IMR-90 (cell line): ENCODE measurements at regions not wholly inside any gene's neighbourhood (a gene's known extent, or its start where the extent isn't known, plus 50 kb on each side); places are given as distances from the start of the nearest gene placed in this dataset.

ENCODE experiments used
- ATAC-seq: fragments of 200-7000 bp; cut with Tn5 transposase; 2 replicates; pipeline ENCODE4 v1.9.1; 2020; ENCODE audit warnings: low read depth, mild to moderate bottlenecking, moderate library complexity
- BruUV-seq: library from RNA; stranded (reverse); fragments of 400-500 nt; replicated peaks from 2 replicates; lab custom pipeline; 2021; lab: Mats Ljungman, UMichigan
- CTCF ChIA-PET: fragments of 300-600 bp; formaldehyde crosslinking; extraction: SDS; loops from one replicate; lab custom pipeline; 2021; ENCODE audit warnings: antibody characterized with exemption; lab: Yijun Ruan, JAX
- POLR2A ChIA-PET: fragments of 300-600 bp; sonication (Branson Sonifier 250); formaldehyde crosslinking; loops from one replicate; lab custom pipeline; 2022; ENCODE audit warnings: antibody characterized with exemption; ENCODE audit not compliant: unreplicated experiment; lab: Charles Lee
- DNase-seq: peaks from one replicate; pipeline ENCODE4 v3.0.0; 2013
- H2AFZ ChIP-seq: replicated peaks from 2 replicates; pipeline ENCODE3; 2013; ENCODE audit warnings: low read length, mild to moderate bottlenecking; ENCODE audit not compliant: poor library complexity
- H2AK5ac ChIP-seq: 2 replicates; pipeline ENCODE4 v1.6.1; 2013; ENCODE audit warnings: low read depth, low read length, inconsistent platforms
- H2AK9ac ChIP-seq: replicated peaks from 2 replicates; pipeline ENCODE3; 2013; ENCODE audit warnings: mild to moderate bottlenecking, low read depth, low read length, moderate library complexity; ENCODE audit not compliant: poor library complexity
- H2BK120ac ChIP-seq: 2 replicates; pipeline ENCODE4 v1.6.1; 2013; ENCODE audit warnings: low read depth, low read length, inconsistent platforms
- H2BK15ac ChIP-seq: 3 replicates; pipeline ENCODE4 v1.6.1; 2013; ENCODE audit warnings: low read depth, low read length, inconsistent platforms
- H2BK20ac ChIP-seq: 2 replicates; pipeline ENCODE4 v1.6.1; 2013; ENCODE audit warnings: low read depth, mild to moderate bottlenecking, inconsistent platforms, low read length, moderate library complexity
- H2BK5ac ChIP-seq: 2 replicates; pipeline ENCODE4 v1.6.1; 2013; ENCODE audit warnings: mild to moderate bottlenecking, low read depth, low read length, inconsistent platforms; ENCODE audit not compliant: poor library complexity, severe bottlenecking
- H3K14ac ChIP-seq: replicated peaks from 2 replicates; pipeline ENCODE4 v1.6.1; 2013; ENCODE audit warnings: low read depth, low read length, inconsistent platforms
- H3K18ac ChIP-seq: 2 replicates; pipeline ENCODE4 v1.6.1; 2013; ENCODE audit warnings: low read depth, low read length, control low read depth
- H3K23ac ChIP-seq: 2 replicates; pipeline ENCODE4 v1.6.1; 2013; ENCODE audit warnings: low read depth, low read length, inconsistent platforms
- H3K27ac ChIP-seq: 2 replicates; pipeline ENCODE4 v1.5.1; 2013; ENCODE audit warnings: mild to moderate bottlenecking, control low read depth, low read length; ENCODE audit not compliant: insufficient read depth
- H3K27me3 ChIP-seq: 2 replicates; pipeline ENCODE4 v1.6.1; 2013; ENCODE audit warnings: low read length; ENCODE audit not compliant: control insufficient read depth, insufficient read depth
- H3K36me3 ChIP-seq: 2 replicates; pipeline ENCODE4 v1.6.1; 2013; ENCODE audit warnings: low read length, mixed read lengths; ENCODE audit not compliant: control insufficient read depth, insufficient read depth
- H3K4ac ChIP-seq: 2 replicates; pipeline ENCODE4 v1.6.1; 2013; ENCODE audit warnings: low read depth, low read length, inconsistent platforms
- H3K4me1 ChIP-seq: 2 replicates; pipeline ENCODE4 v1.6.1; 2013; ENCODE audit warnings: low read length, mixed read lengths; ENCODE audit not compliant: control insufficient read depth, insufficient read depth
- H3K4me2 ChIP-seq: 2 replicates; pipeline ENCODE4 v1.6.1; 2013; ENCODE audit warnings: low read depth, mild to moderate bottlenecking, control low read depth, low read length, moderate library complexity
- H3K4me3 ChIP-seq: 2 replicates; pipeline ENCODE4 v1.5.1; 2013; ENCODE audit warnings: low read depth, mild to moderate bottlenecking, control low read depth, low read length, moderate library complexity; ENCODE audit not compliant: insufficient read depth
- H3K56ac ChIP-seq: 2 replicates; pipeline ENCODE4 v1.6.1; 2013; ENCODE audit warnings: low read length, inconsistent platforms; ENCODE audit not compliant: insufficient read depth; ENCODE audit errors: extremely low read depth
- H3K79me1 ChIP-seq, 2 experiments: 2 replicates each; pipeline ENCODE4 v1.6.1; 2013; ENCODE audit warnings: low read length in 2 of 2, inconsistent platforms in 1 of 2, low read depth in 1 of 2
- H3K9ac ChIP-seq: 2 replicates; pipeline ENCODE4 v1.6.1; 2013; ENCODE audit warnings: low read depth, low read length, control low read depth
- H3K9me1 ChIP-seq: 2 replicates; pipeline ENCODE4 v1.6.1; 2013; ENCODE audit warnings: low read length, inconsistent platforms; ENCODE audit not compliant: insufficient read depth
- H3K9me3 ChIP-seq: 2 replicates; pipeline ENCODE4 v1.6.1; 2013; ENCODE audit warnings: low read length; ENCODE audit not compliant: control insufficient read depth, insufficient read depth
- H4K20me1 ChIP-seq: 2 replicates; pipeline ENCODE4 v1.6.1; 2013; ENCODE audit warnings: low read length, inconsistent platforms; ENCODE audit not compliant: insufficient read depth
- H4K5ac ChIP-seq: 2 replicates; pipeline ENCODE4 v1.6.1; 2013; ENCODE audit warnings: mild to moderate bottlenecking, low read depth, low read length, control low read depth
- H4K8ac ChIP-seq, 2 experiments: 2 replicates each; pipeline ENCODE4 v1.6.1; 2013; ENCODE audit warnings: low read depth in 2 of 2, low read length in 2 of 2, control low read depth in 1 of 2, inconsistent platforms in 1 of 2
- H4K91ac ChIP-seq: 2 replicates; pipeline ENCODE4 v1.6.1; 2013; ENCODE audit warnings: low read depth, low read length, inconsistent platforms; ENCODE audit not compliant: insufficient read depth
- CEBPB ChIP-seq: IDR thresholded peaks from 2 replicates; pipeline ENCODE4 v1.6.1; 2012; ENCODE audit warnings: low read depth, low read length, improper control_type of control experiment
- MXI1 ChIP-seq: IDR thresholded peaks from 2 replicates; pipeline ENCODE4 v1.6.1; 2012; ENCODE audit warnings: low read depth, mild to moderate bottlenecking, low read length, moderate library complexity, borderline replicate concordance
- RFX5 ChIP-seq: IDR thresholded peaks from 2 replicates; pipeline ENCODE4 v1.8.0; 2012; ENCODE audit warnings: low read depth, mild to moderate bottlenecking, low read length, moderate library complexity
- WGBS, 2 experiments: methylation state at CpG; one replicate each; pipeline versions ENCODE4 v1.1.5 to v1.1.7; 2013; ENCODE audit warnings: missing lambda C conversion rate in 2 of 2; ENCODE audit not compliant: insufficient read length in 1 of 2; ENCODE audit errors: extremely low coverage in 2 of 2; 5-methylcytosine and 5-hydroxymethylcytosine counted together
- dilution Hi-C: fragments of 300-500 bp; cut with HindIII; formaldehyde crosslinking; loops from one replicate; pipeline ENCODE4 v1.14.3; 2018; ENCODE audit warnings: low sequenced_read_pairs; ENCODE audit not compliant: unreplicated experiment
- in situ Hi-C: fragments of 300-500 bp; cut with MboI; formaldehyde crosslinking; loops from 3 replicates; pipeline ENCODE4 v1.14.3; 2019; ENCODE audit warnings: low sequenced_read_pairs, inconsistent platforms, mixed read lengths
- intact Hi-C: fragments of 100-400 bp; cut with micrococcal nuclease; formaldehyde crosslinking; loops from 2 replicates; pipeline ENCODE4 v1.10.0; 2022
- TF ChIP-seq, protein P1 (sequence below): fragments of 150-350 bp; IDR thresholded peaks from 2 replicates; pipeline ENCODE4 v1.6.1; 2017; ENCODE audit warnings: mild to moderate bottlenecking, antibody characterized with exemption, low read length, low read depth

GRCh38 chr21:28272272-28272992, 720.2 kb downstream of the LTN1 start:
- TF ChIP-seq MXI1 (no peak), RFX5 (no peak), CEBPB (peak; percentile 47)
- TF ChIP-seq, protein P1, sequence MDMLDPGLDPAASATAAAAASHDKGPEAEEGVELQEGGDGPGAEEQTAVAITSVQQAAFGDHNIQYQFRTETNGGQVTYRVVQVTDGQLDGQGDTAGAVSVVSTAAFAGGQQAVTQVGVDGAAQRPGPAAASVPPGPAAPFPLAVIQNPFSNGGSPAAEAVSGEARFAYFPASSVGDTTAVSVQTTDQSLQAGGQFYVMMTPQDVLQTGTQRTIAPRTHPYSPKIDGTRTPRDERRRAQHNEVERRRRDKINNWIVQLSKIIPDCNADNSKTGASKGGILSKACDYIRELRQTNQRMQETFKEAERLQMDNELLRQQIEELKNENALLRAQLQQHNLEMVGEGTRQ: no peak
- Histone ChIP-seq H2BK120ac (peak overlapping the region; percentile 42), H3K4me3 (no peak overlapping the region), H4K20me1 (no peaks in the 10 kb centered on the region), H4K8ac (peak overlapping the region; percentile 4 to 84; a peak in 2 of 4 replicates), H2AFZ (peak overlapping the region; percentile 67), H2BK20ac (peak overlapping the region; percentile 79; the same call in 1 of the 2 replicates), H3K4me1 (peaks cover 5% of the 10 kb centered on the region), H3K18ac (peak overlapping the region; percentile 90), H3K27ac (peak overlapping the region; percentile 51; the same call in 1 of the 2 replicates), H2BK15ac (no peak overlapping the region; the same call in 2 of the 3 replicates), H3K36me3 (no peaks in the 10 kb centered on the region), H4K5ac (peak overlapping the region; percentile 80), H2BK5ac (peak overlapping the region; percentile 65), H2AK9ac (no peak overlapping the region), H3K27me3 (no peaks in the 10 kb centered on the region), H3K79me1 (no peaks in the 10 kb centered on the region), H3K4me2 (peak overlapping the region; percentile 57; the same call in 1 of the 2 replicates), H3K9me3 (no peaks in the 10 kb centered on the region), H3K56ac (no peak overlapping the region), H3K23ac (0 out of 2 replicates have a peak overlapping the region, but pooled peaks have one; percentile 3), H3K9ac (no peak overlapping the region), H3K14ac (peak overlapping the region; percentile 80), H3K9me1 (no peaks in the 10 kb centered on the region), H4K91ac (peak overlapping the region; percentile 28; the same call in 1 of the 2 replicates), H3K4ac (peak overlapping the region; percentile 26), H2AK5ac (no peak overlapping the region; the same call in 1 of the 2 replicates)
- in situ Hi-C loops (no loop called here), intact Hi-C loops (no loop called here), dilution Hi-C loops (no loop called here)
- WGBS, 2 experiments: 33% methylated on average over 1 of the region's 3 CpGs; no CpG with 5 or more reads in 1 of the 2 experiments
- POLR2A ChIA-PET: no interaction called here
- CTCF ChIA-PET: interaction anchor here (1.1 kb wide), 1 partner anchor 24 kb away, joined by 3 read pairs; no protein-coding TSS in a partner anchor
- peak; percentile 51 for DNase-seq
- no TSS peak for BruUV-seq
- ATAC-seq: peak; percentile 54; the same call in 1 of the 2 replicates
